GM12865 (cell line): ENCODE measurements at regions not wholly inside any gene's neighbourhood (a gene's known extent, or its start where the extent isn't known, plus 50 kb on each side); places are given as distances from the start of the nearest gene placed in this dataset.
"Not testable (repeated sequence)": the region's sequence is repeated elsewhere in the genome, so short reads cannot be mapped to it uniquely, and the experiment has no call there.

Experiments
- DNase-seq: peaks from one replicate; pipeline ENCODE4 v3.0.0; 2010; ENCODE audit warnings: low read depth
- H3K4me3 ChIP-seq: 2 replicates; pipeline ENCODE4 v1.5.1; 2011; ENCODE audit warnings: mild to moderate bottlenecking, low read depth, low read length, control low read depth
- CTCF ChIP-seq: IDR thresholded peaks from 2 replicates; pipeline ENCODE4 v1.5.1; 2011; ENCODE audit warnings: low read length, control low read depth, low read depth, inconsistent platforms; ENCODE audit not compliant: insufficient read depth; ENCODE audit errors: missing control alignments

GRCh38 chrX:20711366-20711765 lies 444.7 kb upstream of the RPS6KA3 start:
- no peak for TF ChIP-seq CTCF
- DNase-seq = no peak
- H3K4me3 ChIP-seq = no peak overlapping the region

DNA sequence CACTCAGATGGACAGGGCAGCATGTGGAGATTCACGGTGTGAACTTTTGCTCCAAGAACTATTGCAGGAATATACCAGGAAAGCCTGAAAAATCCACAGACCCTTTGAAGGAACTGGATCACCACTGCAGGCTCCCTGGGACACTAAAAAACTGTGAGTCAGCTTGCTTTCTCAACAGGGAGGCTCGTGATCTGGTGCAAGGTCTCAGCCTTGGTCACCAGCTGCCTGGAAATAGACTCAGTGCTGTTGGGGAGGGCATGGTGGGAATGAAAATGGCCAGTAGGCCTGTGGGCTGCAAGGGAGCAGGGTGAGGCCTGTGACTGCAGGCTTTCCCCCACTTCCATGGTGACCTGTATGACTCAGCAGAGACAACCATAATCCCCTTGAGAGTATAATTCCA lies 426.4 kb upstream of the RPS6KA3 start:
- H3K4me3 ChIP-seq = no peak overlapping the region
- DNase-seq = no peak
- TF ChIP-seq CTCF = no peak

DNA sequence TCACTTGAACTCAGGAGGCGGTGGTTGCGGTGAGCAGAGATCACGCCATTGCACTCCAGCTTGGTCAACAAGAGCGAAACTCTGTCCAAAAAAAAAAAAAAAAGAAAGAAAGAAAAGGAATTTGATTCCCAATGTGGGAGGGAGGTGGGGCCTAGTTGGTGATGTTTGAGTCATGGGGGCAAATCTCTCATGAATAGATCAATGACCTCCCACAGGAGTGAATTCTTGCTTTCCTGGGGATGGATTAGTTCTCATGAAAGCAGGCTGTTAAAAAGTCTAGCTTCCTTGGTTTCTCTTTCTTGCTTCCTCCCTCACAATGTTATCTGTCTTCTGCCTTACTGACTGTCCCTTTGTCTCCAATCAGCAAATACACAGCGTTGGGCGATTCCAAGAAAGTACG lies 419.5 kb upstream of the RPS6KA3 start:
- no peak for DNase-seq
- no peak for TF ChIP-seq CTCF
- no peak overlapping the region for H3K4me3 ChIP-seq

DNA sequence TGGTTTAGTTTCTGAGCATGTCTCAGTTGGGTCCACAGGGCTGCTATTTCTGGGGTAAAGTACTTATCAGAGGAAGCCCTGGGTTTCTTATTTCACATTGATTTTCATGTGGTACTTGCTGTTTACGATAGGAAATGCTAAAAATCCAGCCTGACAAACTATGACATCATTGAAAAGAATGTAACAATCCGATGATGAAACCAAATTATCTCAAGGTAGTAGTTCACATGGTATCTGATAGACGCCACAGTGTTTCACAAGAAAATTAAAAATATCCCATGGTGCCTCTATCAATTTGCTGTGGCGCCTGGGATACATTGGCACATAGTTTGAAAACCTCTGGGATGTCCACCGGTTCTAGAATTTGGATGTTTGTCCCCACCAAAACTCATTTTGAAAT lies 418.9 kb upstream of the RPS6KA3 start:
- H3K4me3 ChIP-seq = no peak overlapping the region
- DNase-seq = no peak
- no peak for TF ChIP-seq CTCF

GRCh38 chrX:20681683-20682082 lies 415.0 kb upstream of the RPS6KA3 start:
- H3K4me3 ChIP-seq = no peak overlapping the region
- DNase-seq = no peak
- TF ChIP-seq CTCF = no peak

DNA sequence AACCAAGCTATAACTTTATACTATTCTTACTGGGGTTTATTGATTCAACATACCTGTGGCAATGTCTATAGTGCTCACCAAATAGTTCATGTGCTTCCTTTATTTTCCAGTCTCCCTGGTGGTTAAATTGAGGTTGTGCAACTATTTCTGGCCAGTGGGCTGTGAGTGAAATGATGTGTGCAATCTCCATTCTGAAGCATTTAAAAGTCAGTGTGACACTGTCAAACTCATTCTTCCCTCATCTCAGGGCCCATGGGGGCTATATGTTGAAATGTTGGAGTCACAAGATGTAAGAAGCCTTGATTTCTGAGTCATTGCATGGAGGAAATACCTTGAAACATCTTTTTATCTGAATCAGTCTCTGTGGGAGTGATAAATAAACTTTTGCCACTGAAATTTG lies 414.3 kb upstream of the RPS6KA3 start:
- TF ChIP-seq CTCF = no peak
- no peak overlapping the region for H3K4me3 ChIP-seq
- no peak for DNase-seq

DNA sequence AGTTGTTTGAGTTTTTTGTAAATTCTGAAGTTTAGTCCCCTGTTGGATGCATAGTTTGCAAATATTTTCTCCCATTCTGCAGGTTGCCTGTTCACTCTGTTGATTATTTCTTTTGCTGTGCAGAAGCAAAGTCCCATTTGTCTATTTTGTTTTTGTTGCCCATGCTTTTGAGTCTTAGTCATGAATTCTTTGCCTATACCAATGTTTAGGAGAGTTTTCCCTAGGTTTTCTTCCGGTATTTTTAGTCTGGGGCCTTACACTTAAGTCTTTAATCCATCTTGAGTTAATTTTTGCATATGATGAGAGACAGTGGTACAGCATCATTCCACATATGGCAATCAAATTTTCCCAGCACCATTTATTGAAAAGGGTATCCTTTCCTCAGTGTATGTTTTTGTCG lies 405.8 kb upstream of the RPS6KA3 start:
- no peak overlapping the region for H3K4me3 ChIP-seq
- DNase-seq = no peak
- TF ChIP-seq CTCF = no peak

DNA sequence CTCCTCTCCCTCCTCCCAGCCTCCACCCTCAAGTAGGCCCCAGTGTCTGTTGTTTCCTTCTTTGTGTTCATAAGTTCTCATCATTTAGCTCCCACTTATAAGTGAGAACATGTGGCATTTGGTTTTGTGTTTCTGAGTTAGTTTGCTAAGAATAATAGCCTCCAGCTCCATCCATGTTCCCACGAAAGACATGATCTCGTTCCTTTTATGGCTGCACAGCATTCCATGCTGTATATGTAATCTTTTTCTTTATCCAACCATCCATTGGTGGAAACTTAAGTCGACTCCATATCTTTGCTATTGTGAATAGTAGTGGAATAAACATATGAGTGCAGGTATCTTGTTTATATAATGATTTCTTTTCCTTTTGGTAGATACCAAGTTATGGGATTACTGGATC lies 405.0 kb upstream of the RPS6KA3 start:
- H3K4me3 ChIP-seq, DNase-seq: not testable (repeated sequence)
